ENCODE measurements at regions not wholly inside any gene's neighbourhood (a gene's known extent, or its start where the extent isn't known, plus 50 kb on each side); places are given as distances from the start of the nearest gene placed in this dataset.
"Not testable (repeated sequence)": the region's sequence is repeated elsewhere in the genome, so short reads cannot be mapped to it uniquely, and the experiment has no call there.

DNA sequence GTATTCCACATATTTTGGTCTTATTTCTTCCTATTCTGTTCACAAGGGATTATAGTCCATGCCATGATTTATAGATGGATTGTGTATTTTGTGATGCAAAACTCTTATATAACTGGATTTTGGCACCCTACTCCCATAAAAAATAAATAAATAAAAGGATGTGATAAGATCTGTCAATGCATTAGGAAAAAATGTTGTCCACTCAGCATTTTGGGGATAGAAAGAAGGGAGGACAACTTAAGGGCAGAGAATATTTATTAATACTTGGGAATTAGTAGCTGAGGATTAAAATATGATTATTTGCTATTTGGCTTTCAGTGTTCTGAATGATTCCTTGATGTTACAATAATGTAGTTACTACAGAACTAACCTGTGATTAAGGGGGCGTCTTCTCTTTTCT is 682.6 kb downstream of the ZBBX start:
- H3K4me1 ChIP-seq (ENCODE audit: insufficient read depth), result no peaks in the 10 kb centered on the region
- no peaks in the 10 kb centered on the region for H3K36me3 ChIP-seq (ENCODE audit: insufficient read depth)
- H3K4me3 ChIP-seq (ENCODE audit: low read depth, low read length), result no peak overlapping the region
- WGBS, result 92% methylated on average over 1 of the region's 1 CpG
- no peak for DNase-seq (ENCODE audit: extremely low spot score)
- H3K27ac ChIP-seq (ENCODE audit: low read depth), result no peak overlapping the region

DNA sequence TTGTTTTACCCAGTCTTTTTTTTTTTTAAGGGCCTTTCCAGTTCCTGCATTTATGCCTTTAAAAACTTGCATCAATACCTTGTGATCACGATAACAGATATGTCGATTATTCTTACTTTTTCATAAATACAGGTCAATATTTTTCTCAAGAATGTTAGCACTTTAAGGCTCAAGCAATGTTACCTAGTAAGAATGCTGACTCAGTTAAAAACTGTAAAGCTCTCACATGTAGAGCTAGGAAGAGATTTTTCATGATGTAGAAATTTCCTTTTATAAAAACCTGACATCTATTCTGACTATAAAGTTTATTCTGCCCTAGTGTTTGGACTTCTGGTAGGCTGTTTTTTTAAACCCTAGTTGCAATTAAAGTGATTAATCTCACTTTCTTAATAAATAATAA is 684.0 kb downstream of the ZBBX start:
- Histone ChIP-seq H3K4me1 (ENCODE audit: insufficient read depth) (no peaks in the 10 kb centered on the region), H3K27ac (ENCODE audit: low read depth) (no peak overlapping the region), H3K36me3 (ENCODE audit: insufficient read depth) (no peaks in the 10 kb centered on the region), H3K4me3 (ENCODE audit: low read depth, low read length) (no peak overlapping the region)
- 87% methylated on average over 2 of the region's 2 CpGs for WGBS
- DNase-seq (ENCODE audit: extremely low spot score), result no peak

DNA sequence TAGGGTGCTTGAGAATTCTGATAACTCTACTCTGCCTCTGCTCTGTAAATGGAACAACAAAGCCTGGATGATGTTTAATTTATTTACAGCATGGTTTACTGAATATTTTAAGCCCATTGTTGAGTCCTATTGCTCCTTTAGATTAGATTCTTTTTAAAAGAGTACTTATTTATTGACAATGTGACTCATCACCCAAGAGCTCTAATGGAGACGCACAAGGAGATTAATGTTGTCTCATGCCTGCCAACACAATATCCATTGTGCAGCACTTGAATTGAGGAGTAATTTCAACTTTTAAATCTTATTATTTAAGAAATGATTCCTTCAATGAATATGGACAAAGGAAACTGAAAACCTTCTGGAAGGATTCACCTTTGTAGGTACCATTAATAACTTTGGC is 691.4 kb downstream of the ZBBX start:
- WGBS, result 88% methylated on average over 1 of the region's 1 CpG
- Histone ChIP-seq H3K27ac (ENCODE audit: low read depth) (no peak overlapping the region), H3K36me3 (ENCODE audit: insufficient read depth) (no peaks in the 10 kb centered on the region)

DNA sequence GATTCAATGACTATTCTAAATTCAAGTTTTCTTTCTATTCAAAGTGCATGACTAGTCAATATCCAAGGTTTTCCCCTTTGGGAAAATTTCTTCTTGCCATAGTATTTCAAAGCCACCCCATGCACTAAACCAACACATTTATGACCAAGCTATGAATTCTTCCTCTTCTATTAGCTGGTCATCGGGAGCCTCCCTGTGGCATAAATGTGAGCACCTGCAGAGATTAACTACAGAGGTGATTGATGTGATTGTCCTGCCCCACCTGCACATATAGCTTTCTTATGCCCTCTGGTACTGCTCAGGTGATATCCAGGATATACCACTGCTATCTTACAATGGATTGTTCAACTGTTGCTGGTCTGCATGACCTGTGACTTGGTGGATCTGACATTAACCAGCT is 694.9 kb downstream of the ZBBX start:
- Histone ChIP-seq H3K36me3 (ENCODE audit: insufficient read depth) (no peaks in the 10 kb centered on the region), H3K27ac (ENCODE audit: low read depth) (no peak overlapping the region), H3K4me1 (ENCODE audit: insufficient read depth) (no peaks in the 10 kb centered on the region), H3K4me3 (ENCODE audit: low read depth, low read length) (no peak overlapping the region)
- WGBS, result 94% methylated on average over 1 of the region's 1 CpG
- no peak for DNase-seq (ENCODE audit: extremely low spot score)

More for the DNA sequence above, 691.4 kb downstream of the ZBBX start:
- no peak overlapping the region for H3K4me3 ChIP-seq (ENCODE audit: low read depth, low read length)
- no peak for DNase-seq (ENCODE audit: extremely low spot score)
- H3K4me1 ChIP-seq (ENCODE audit: insufficient read depth), result no peaks in the 10 kb centered on the region

DNA sequence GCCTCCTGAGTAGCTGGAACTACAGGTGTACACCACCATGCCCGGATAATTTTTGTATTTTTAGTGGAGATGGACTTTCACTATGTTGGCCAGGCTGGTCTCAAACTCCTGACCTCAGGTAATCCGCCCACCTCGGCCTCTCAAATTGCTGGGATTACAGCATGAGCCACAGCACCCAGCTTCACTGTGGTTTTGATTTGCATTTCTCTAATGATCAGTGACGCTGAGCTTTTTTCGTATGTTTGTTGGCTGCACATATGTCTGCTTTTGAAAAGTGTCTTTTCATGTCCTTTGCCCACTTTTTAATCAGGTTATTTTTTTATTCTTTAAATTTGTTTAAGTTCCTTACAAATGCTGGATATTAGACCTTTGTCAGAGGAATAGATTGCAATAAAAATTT is 696.0 kb downstream of the ZBBX start:
- not testable (repeated sequence) for H3K4me1 ChIP-seq (ENCODE audit: insufficient read depth); H3K27ac ChIP-seq (ENCODE audit: low read depth); DNase-seq (ENCODE audit: extremely low spot score); H3K4me3 ChIP-seq (ENCODE audit: low read depth, low read length); H3K36me3 ChIP-seq (ENCODE audit: insufficient read depth)
- WGBS, result 91% methylated on average over 5 of the region's 5 CpGs

DNA sequence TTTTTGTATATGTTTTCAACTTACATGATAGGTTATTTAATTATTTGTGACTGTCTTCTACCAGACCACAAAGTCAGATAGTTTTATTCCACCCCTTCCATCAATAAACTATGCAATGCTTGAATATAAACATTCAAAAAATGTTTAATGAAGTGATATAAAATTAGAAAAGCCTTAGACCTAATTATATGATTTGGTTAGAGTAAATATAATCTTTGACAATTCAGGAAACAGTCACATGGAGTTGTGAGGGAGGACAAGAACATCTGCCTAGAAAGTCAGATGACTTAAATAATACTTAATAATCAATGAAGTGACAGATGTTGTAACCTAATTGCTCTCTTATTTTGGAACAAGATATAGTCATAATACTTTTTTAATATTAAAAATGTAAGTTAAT is 710.3 kb downstream of the ZBBX start:
- Histone ChIP-seq H3K4me1 (ENCODE audit: insufficient read depth) (no peaks in the 10 kb centered on the region), H3K27ac (ENCODE audit: low read depth) (no peak overlapping the region), H3K4me3 (ENCODE audit: low read depth, low read length) (no peak overlapping the region), H3K36me3 (ENCODE audit: insufficient read depth) (no peaks in the 10 kb centered on the region)
- no peak for DNase-seq (ENCODE audit: extremely low spot score)

DNA sequence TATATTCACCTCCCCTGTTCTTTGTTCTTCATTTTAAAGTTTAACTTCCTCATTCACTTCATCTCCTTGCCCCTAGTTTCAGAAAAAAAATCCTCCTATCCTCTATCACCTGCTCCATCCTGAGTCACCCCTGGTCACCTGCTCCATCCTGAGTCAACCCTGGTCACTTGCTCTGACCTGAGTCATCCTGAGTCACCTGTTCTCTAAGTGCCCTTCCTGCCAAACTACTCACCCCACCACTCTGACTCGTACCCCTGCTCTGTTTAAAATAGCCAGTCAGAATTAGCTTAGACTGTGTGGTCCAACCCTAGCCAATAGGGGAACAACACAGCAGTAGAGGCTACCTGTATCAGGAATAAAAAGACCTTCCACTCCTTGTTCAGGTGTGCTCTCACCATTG is 716.9 kb downstream of the ZBBX start:
- Histone ChIP-seq H3K4me1 (ENCODE audit: insufficient read depth) (no peaks in the 10 kb centered on the region), H3K27ac (ENCODE audit: low read depth) (no peak overlapping the region), H3K4me3 (ENCODE audit: low read depth, low read length) (no peak overlapping the region), H3K36me3 (ENCODE audit: insufficient read depth) (no peaks in the 10 kb centered on the region)
- WGBS, result 81% methylated on average over 1 of the region's 1 CpG
- no peak for DNase-seq (ENCODE audit: extremely low spot score)

DNA sequence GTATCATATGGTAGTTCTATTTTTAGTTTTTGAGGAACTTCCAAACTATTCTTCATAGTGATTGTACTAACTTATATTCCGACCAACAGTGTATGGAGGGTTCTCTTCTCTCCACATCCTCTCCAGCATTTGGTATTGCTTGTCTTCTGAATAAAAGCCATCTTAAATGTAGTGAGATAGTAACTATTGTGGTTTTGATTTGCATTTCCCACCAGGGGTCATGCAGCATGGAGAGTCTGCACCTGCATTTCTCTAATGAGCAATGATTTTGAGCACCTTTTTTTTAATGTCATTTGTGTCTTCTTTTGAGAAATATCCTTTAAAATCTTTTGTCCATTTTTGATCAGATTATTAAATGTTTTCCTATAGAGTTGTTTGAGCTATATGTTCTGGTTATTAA is 718.5 kb downstream of the ZBBX start:
- H3K4me1 ChIP-seq (ENCODE audit: insufficient read depth), result no peaks in the 10 kb centered on the region
- H3K36me3 ChIP-seq (ENCODE audit: insufficient read depth), result no peaks in the 10 kb centered on the region
- H3K27ac ChIP-seq (ENCODE audit: low read depth), result no peak overlapping the region
- WGBS, result 79% methylated on average over 1 of the region's 1 CpG
- no peak for DNase-seq (ENCODE audit: extremely low spot score)
- no peak overlapping the region for H3K4me3 ChIP-seq (ENCODE audit: low read depth, low read length)

DNA sequence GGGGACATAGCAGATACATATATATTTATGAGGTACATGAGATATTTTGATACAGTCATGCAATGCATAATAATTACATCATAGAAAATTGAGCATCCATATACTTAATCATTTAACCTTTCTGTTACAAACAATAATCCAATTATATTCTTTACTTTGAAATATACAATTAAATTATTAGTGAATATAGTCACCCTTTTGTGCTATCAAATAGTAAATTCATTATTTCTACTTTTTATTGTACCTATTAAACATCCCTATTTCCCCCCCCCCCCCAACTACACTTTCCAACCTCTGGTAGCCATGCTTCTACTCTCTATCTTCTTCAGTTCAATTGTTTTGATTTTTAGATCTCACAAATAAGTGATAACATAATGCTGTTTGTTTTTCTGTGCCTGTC is 719.1 kb downstream of the ZBBX start:
- Histone ChIP-seq H3K4me3 (ENCODE audit: low read depth, low read length) (no peak overlapping the region), H3K36me3 (ENCODE audit: insufficient read depth) (no peaks in the 10 kb centered on the region), H3K4me1 (ENCODE audit: insufficient read depth) (no peaks in the 10 kb centered on the region), H3K27ac (ENCODE audit: low read depth) (no peak overlapping the region)
- DNase-seq (ENCODE audit: extremely low spot score), result no peak

DNA sequence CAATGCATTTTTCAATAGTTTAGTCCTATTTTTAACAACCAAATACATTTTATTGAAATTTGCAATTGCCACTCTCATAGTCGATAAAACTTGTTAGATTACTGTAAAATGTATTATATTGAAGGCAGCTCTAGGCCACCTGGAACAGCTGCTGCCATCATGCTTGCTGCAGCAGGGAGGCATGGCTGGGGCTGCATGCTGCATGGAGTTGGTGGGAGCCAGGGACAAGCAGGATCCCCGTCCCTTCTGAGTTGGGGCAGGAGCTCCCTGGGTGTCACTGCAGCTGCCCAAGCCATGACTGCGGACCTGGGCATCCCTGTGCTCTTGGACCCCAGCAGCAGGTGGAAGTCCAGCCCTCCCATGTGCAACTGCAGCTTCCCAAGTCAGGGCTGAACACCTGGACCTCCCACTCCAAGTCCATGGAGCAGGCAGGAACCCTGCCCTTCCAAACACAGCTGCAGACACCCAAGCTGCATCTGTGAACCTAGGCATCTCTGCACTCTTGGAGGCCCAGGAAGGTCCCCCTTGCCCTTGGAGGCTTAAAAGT is 742.0 kb downstream of the ZBBX start:
- no peak for DNase-seq (ENCODE audit: extremely low spot score)
- Histone ChIP-seq H3K4me1 (ENCODE audit: insufficient read depth) (no peaks in the 10 kb centered on the region), H3K36me3 (ENCODE audit: insufficient read depth) (no peaks in the 10 kb centered on the region), H3K4me3 (ENCODE audit: low read depth, low read length) (no peak overlapping the region), H3K27ac (ENCODE audit: low read depth) (no peak overlapping the region)
- 88% methylated on average over 3 of the region's 3 CpGs for WGBS

DNA sequence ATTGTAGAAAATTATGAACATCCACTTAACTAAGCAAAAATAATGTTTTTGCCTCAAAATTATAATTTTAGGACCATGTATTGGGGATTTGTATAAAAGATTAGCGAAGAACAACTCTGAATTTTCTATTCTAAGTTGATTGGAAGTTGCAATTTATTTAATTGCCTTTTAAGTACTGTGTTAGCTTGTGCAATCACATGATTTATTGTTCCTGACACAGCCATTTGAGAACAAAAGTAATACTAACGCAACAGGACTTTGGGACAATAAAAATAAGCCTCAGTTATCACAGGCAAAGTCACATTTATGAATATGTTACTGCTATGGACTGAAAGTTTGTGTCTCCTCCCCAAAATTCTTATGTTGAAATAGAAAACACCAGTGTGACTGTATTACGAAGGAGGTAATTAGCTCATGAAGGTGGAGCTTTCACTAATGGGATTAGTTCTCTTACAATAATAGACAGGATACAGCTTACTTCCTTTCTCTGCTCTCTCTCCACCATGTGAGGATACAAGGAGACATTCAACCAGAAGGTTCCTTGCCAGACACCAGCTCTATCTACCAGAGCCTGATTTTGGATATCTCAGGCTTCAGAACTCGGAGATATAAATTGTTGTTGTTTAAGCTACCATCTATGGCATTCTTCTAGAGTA is 745.9 kb downstream of the ZBBX start:
- H3K4me3 ChIP-seq (ENCODE audit: low read depth, low read length), result no peak overlapping the region
- 73% methylated on average over 4 of the region's 4 CpGs for WGBS
- no peak overlapping the region for H3K27ac ChIP-seq (ENCODE audit: low read depth)
- H3K36me3 ChIP-seq (ENCODE audit: insufficient read depth), result no peaks in the 10 kb centered on the region
- no peaks in the 10 kb centered on the region for H3K4me1 ChIP-seq (ENCODE audit: insufficient read depth)
- DNase-seq (ENCODE audit: extremely low spot score), result no peak

DNA sequence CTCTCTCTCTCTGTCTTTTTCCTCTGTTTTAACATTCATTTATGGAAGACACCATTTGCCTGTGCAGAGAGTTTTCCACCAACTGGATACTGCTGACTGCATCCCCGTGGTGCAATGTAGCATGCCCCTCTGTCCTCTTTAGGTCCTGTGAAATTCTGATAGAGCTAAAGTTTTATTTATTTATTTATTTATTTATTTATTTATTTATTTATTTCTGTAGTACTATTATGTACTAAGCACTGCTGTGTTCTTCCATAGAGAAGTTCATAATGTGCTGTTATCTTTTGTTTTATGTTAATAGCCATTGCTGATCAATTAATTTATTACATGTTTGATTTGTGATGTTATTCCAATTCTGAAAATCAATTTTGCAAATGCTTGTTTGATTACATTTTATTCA is 749.9 kb downstream of the ZBBX start:
- Histone ChIP-seq H3K27ac (ENCODE audit: low read depth) (no peak overlapping the region), H3K36me3 (ENCODE audit: insufficient read depth) (no peaks in the 10 kb centered on the region), H3K4me3 (ENCODE audit: low read depth, low read length) (no peak overlapping the region), H3K4me1 (ENCODE audit: insufficient read depth) (no peaks in the 10 kb centered on the region)
- DNase-seq (ENCODE audit: extremely low spot score), result no peak
- 87% methylated on average over 1 of the region's 1 CpG for WGBS

DNA sequence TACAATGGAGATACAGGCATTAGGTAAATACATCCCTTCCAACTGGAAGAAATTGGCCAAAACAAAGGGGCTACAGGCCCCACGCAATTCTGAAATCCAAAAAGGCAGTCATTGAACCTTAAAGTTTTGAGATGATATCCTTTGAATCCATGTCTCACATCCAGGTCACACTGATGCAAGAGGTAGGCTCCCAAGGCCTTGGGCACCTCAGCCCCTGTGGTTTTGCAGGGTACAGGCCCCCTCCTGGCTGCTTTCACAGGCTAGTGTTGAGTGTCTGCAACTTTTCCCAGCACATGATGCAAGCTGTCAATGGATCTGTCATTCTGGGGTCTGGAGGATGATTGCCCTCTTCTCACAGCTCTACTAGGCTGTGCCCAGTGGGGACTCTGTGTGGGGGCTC is 766.7 kb downstream of the ZBBX start:
- DNase-seq (ENCODE audit: extremely low spot score), result no peak
- WGBS, result 97% methylated on average over 1 of the region's 1 CpG
- no peak overlapping the region for H3K27ac ChIP-seq (ENCODE audit: low read depth)

DNA sequence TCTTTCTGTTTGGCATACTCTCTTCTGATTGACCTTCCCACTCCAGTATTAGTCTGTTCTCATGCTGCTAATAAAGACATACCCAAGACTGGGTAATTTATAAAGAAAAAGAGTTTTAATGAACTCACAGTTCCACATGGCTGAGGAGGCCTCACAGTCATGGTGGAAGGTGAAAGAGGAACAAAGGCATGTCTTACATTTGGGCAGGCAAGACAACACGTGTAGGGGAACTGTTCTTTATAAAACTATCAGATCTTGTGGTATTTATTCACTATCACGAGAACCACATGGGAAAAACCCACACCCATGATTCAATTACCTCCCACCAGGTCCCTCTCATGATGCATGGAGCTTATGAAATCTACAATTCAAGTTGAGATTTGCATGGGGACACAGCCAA is 767.3 kb downstream of the ZBBX start:
- not testable (repeated sequence) for H3K27ac ChIP-seq (ENCODE audit: low read depth); H3K36me3 ChIP-seq (ENCODE audit: insufficient read depth); H3K4me3 ChIP-seq (ENCODE audit: low read depth, low read length); H3K4me1 ChIP-seq (ENCODE audit: insufficient read depth); DNase-seq (ENCODE audit: extremely low spot score)
- WGBS, result 66% methylated on average over 2 of the region's 2 CpGs

More for the DNA sequence above, 766.7 kb downstream of the ZBBX start:
- Histone ChIP-seq H3K36me3 (ENCODE audit: insufficient read depth) (no peaks in the 10 kb centered on the region), H3K4me1 (ENCODE audit: insufficient read depth) (no peaks in the 10 kb centered on the region), H3K4me3 (ENCODE audit: low read depth, low read length) (no peak overlapping the region)
